GM12878 (cell line): ENCODE measurements at regions not wholly inside any gene's neighbourhood (a gene's known extent, or its start where the extent isn't known, plus 50 kb on each side); places are given as distances from the start of the nearest gene placed in this dataset.

Source experiments
- ATAC-seq: fragments of 200-7000 bp; cut with Tn5 transposase; 3 replicates; pipeline ENCODE4 v1.9.1; 2020; ENCODE audit warnings: mild to moderate bottlenecking, moderate library complexity
- BruUV-seq: library from RNA; stranded (reverse); fragments of 400-500 nt; replicated peaks from 2 replicates; lab custom pipeline; 2021; lab: Mats Ljungman, UMichigan
- CTCF ChIA-PET: fragments of 300-600 bp; sonication (Branson Sonifier 250); formaldehyde crosslinking; extraction: SDS; loops from one replicate; lab custom pipeline; 2021; ENCODE audit warnings: inconsistent platforms; lab: Yijun Ruan, JAX
- POLR2A ChIA-PET: fragments of 350-600 bp; formaldehyde crosslinking; extraction: SDS; loops from one replicate; lab custom pipeline; 2021; ENCODE audit warnings: inconsistent platforms; lab: Charles Lee
- RAD21 ChIA-PET: fragments of 300-600 bp; sonication (Branson Sonifier 250); formaldehyde crosslinking; loops from one replicate; lab custom pipeline; 2023; ENCODE audit warnings: antibody characterized with exemption; ENCODE audit not compliant: unreplicated experiment; lab: Charles Lee
- SMC1A ChIA-PET: fragments of 300-600 bp; sonication (Branson Sonifier 250); formaldehyde crosslinking; loops from one replicate; lab custom pipeline; 2023; ENCODE audit not compliant: unreplicated experiment, uncharacterized antibody; lab: Charles Lee
- DNase-seq: peaks from one replicate; pipeline ENCODE4 v3.0.0-alpha.2; 2011; ENCODE audit warnings: low read depth, low spot score
- FAIRE-seq: peaks from 3 replicates; lab custom pipeline; 2011; peaks lifted over from hg19 to GRCh38; lab: Jason Lieb, UNC
- H2AFZ ChIP-seq: 2 replicates; pipeline ENCODE4 v1.6.0; 2011; ENCODE audit warnings: low read depth, low read length, control low read depth; ENCODE audit not compliant: control insufficient read depth
- H3K27ac ChIP-seq: 2 replicates; pipeline ENCODE4 v1.5.1; 2011; ENCODE audit warnings: control low read depth; ENCODE audit not compliant: control insufficient read depth, insufficient read depth
- H3K27me3 ChIP-seq, 2 experiments: replicated peaks in 1 of 2; 2 replicates each; pipeline versions ENCODE4 v1.6.0 to v1.6.1; 2011; ENCODE audit warnings: low read length in 1 of 2; ENCODE audit not compliant: control insufficient read depth in 2 of 2, insufficient read depth in 2 of 2
- H3K36me3 ChIP-seq, 2 experiments: 2 replicates each; pipeline ENCODE4 v1.5.1; 2011; ENCODE audit warnings: low read length in 1 of 2; ENCODE audit not compliant: control insufficient read depth in 2 of 2, insufficient read depth in 2 of 2
- H3K4me1 ChIP-seq: 2 replicates; pipeline ENCODE4 v1.6.1; 2011; ENCODE audit warnings: mild to moderate bottlenecking, low read length, moderate library complexity, mixed read lengths; ENCODE audit not compliant: control insufficient read depth, insufficient read depth
- H3K4me2 ChIP-seq: 2 replicates; pipeline ENCODE4 v1.6.0; 2011; ENCODE audit warnings: control low read depth; ENCODE audit not compliant: control insufficient read depth, insufficient read depth
- H3K4me3 ChIP-seq: fragments of 200-600 bp; sonication (generic); 2 replicates; pipeline ENCODE4 v1.5.1; 2016
- H3K79me2 ChIP-seq: 2 replicates; pipeline ENCODE4 v1.6.0; 2011; ENCODE audit warnings: low read length; ENCODE audit not compliant: control insufficient read depth, insufficient read depth
- H3K9ac ChIP-seq: 2 replicates; pipeline ENCODE4 v1.8.0; 2011; ENCODE audit warnings: low read length, control low read depth, mixed read lengths; ENCODE audit not compliant: control insufficient read depth, insufficient read depth
- H3K9me3 ChIP-seq: replicated peaks from 3 replicates; pipeline ENCODE4 v1.5.1; 2011; ENCODE audit warnings: mild to moderate bottlenecking, low read length; ENCODE audit not compliant: control insufficient read depth, insufficient read depth
- H4K20me1 ChIP-seq: 2 replicates; pipeline ENCODE4 v1.6.0; 2011; ENCODE audit not compliant: control insufficient read depth, insufficient read depth
- ATF3 ChIP-seq: IDR thresholded peaks from 2 replicates; pipeline ENCODE4 v1.6.1; 2011; ENCODE audit warnings: low read depth, mild to moderate bottlenecking, low read length, moderate library complexity, borderline replicate concordance; ENCODE audit errors: extremely low read depth
- IKZF2 ChIP-seq, 2 experiments: fragments of 450-650 bp; IDR thresholded peaks; 2 replicates each; pipeline ENCODE4 v1.6.1; 2017; ENCODE audit warnings: mild to moderate bottlenecking in 2 of 2, moderate library complexity in 2 of 2
- MEF2B ChIP-seq: fragments of 450-650 bp; IDR thresholded peaks from 2 replicates; pipeline ENCODE4 v1.6.1; 2018; ENCODE audit warnings: mild to moderate bottlenecking, moderate library complexity; ENCODE audit not compliant: partially characterized antibody, poor library complexity, severe bottlenecking
- NFYB ChIP-seq: IDR thresholded peaks from 2 replicates; pipeline ENCODE4 v1.6.1; 2011; ENCODE audit warnings: low read depth, mild to moderate bottlenecking, low read length, improper control_type of control experiment, moderate library complexity; ENCODE audit not compliant: insufficient read depth
- NR2C2 ChIP-seq: IDR thresholded peaks from 2 replicates; pipeline ENCODE4 v1.6.1; 2011; ENCODE audit warnings: borderline replicate concordance, low read depth; ENCODE audit not compliant: control insufficient read depth, insufficient read length
- SREBF2 ChIP-seq: IDR thresholded peaks from 2 replicates; pipeline ENCODE4 v1.6.1; 2012; ENCODE audit warnings: mild to moderate bottlenecking, low read length
- TCF7 ChIP-seq: IDR thresholded peaks from 2 replicates; pipeline ENCODE4 v1.6.1; 2014; ENCODE audit warnings: antibody characterized with exemption, borderline replicate concordance
- ZNF24 ChIP-seq: fragments of 450-650 bp; IDR thresholded peaks from 2 replicates; pipeline ENCODE4 v1.6.1; 2017; ENCODE audit warnings: antibody characterized with exemption, mild to moderate bottlenecking
- ZNF274 ChIP-seq: IDR thresholded peaks from one replicate; pipeline ENCODE4 v1.8.0; 2011; ENCODE audit not compliant: insufficient read length, insufficient read depth
- ZNF384 ChIP-seq: IDR thresholded peaks from 2 replicates; pipeline ENCODE4 v1.6.1; 2012; ENCODE audit warnings: low read depth, mild to moderate bottlenecking, low read length, improper control_type of control experiment, borderline replicate concordance
- WGBS: methylation state at CpG from one replicate; pipeline ENCODE4 v1.1.6; 2016; ENCODE audit warnings: low lambda C conversion rate; ENCODE audit not compliant: insufficient replicate concordance, insufficient coverage; ENCODE audit errors: missing lambda C conversion rate; 5-methylcytosine and 5-hydroxymethylcytosine counted together
- in situ Hi-C: fragments of 300-500 bp; cut with MboI; formaldehyde crosslinking; loops from 9 replicates; pipeline ENCODE4 v1.14.3; 2018; ENCODE audit warnings: mixed read lengths
- intact Hi-C: fragments of 100-400 bp; cut with micrococcal nuclease; formaldehyde crosslinking; loops from one replicate; pipeline ENCODE4 v1.14.2; 2022; ENCODE audit not compliant: unreplicated experiment
- TF ChIP-seq, protein P1 (sequence below): fragments of 450-650 bp; IDR thresholded peaks from 2 replicates; pipeline ENCODE4 v1.6.1; 2017; ENCODE audit warnings: mild to moderate bottlenecking, moderate library complexity

GRCh38 chr12:94717108-94717507 lies 66.8 kb upstream of the TMCC3 start:
- Histone ChIP-seq H2AFZ (no peak overlapping the region), H3K27me3 (no peaks in the 10 kb centered on the region), H3K4me2 (no peak overlapping the region), H4K20me1 (no peaks in the 10 kb centered on the region), H3K9ac (no peak overlapping the region), H3K27ac (no peak overlapping the region), H3K36me3 (peaks cover 0 to 5% of the 10 kb centered on the region in 2 experiments; a peak in 1 of 4 replicates), H3K4me1 (peaks cover 14% of the 10 kb centered on the region), H3K79me2 (peaks cover 22% of the 10 kb centered on the region), H3K9me3 (no peaks in the 10 kb centered on the region), H3K4me3 (no peak overlapping the region)
- no peak for DNase-seq
- ATAC-seq = no peak
- ChIA-PET RAD21 (interaction anchor here (1.2 to 3.0 kb wide), 3 partner anchors 10 to 158 kb away, joined by 3 to 10 read pairs (median 4); no protein-coding TSS in a partner anchor), SMC1A (interaction anchor here (0.8 to 5.4 kb wide), 6 partner anchors 11 to 158 kb away, joined by 3 to 37 read pairs (median 5); no protein-coding TSS in a partner anchor), CTCF (interaction anchor here (0.7 to 1.1 kb wide), 3 partner anchors 9 to 104 kb away, joined by 3 read pairs; no protein-coding TSS in a partner anchor), POLR2A (no interaction called here)
- in situ Hi-C loops (no loop called here), intact Hi-C loops (no loop called here)
- 82% methylated on average over 8 of the region's 8 CpGs for WGBS
- no TSS peak for BruUV-seq
- FAIRE-seq = no peak
- TF ChIP-seq NR2C2 (no peak), MEF2B (no peak), ZNF24 (no peak), SREBF2 (no peak), ZNF384 (no peak)

DNA sequence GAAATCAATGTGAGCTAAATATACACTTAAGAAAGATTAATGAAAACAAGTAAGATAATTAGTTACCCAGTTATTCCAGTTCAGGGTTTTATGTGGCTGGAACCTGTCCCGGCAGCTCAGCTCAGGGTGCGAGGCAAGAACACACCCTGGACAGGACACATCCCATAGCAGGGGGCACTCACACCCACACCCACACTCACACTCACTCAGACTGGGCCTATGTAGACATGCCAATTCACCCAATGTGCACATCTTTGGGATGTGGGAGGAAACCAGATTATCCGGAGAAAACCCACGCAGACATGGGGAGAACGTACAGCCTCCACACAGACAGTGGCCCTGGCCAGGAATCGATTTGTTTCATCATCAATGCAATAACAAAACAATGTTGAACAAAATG lies 66.0 kb upstream of the TMCC3 start:
- intact Hi-C loops = no loop called here
- ATAC-seq (no peak), FAIRE-seq (no peak), DNase-seq (no peak)
- H3K9ac ChIP-seq = no peak overlapping the region
- ChIA-PET SMC1A (interaction anchor here (1.1 to 3.9 kb wide), 3 partner anchors 11 to 95 kb away, joined by 3 to 27 read pairs (median 6); no protein-coding TSS in a partner anchor), RAD21 (interaction anchor here (3.0 kb wide), 1 partner anchor 9 kb away, joined by 10 read pairs; no protein-coding TSS in a partner anchor), CTCF (interaction anchor here (0.6 to 0.8 kb wide), 3 partner anchors 159 to 271 kb away, joined by 3 to 4 read pairs (median 3); no protein-coding TSS in a partner anchor), POLR2A (no interaction called here)
- H2AFZ ChIP-seq = no peak overlapping the region
- peaks cover 22% of the 10 kb centered on the region for H3K79me2 ChIP-seq
- peaks cover 0 to 5% of the 10 kb centered on the region in 2 experiments; a peak in 1 of 4 replicates for H3K36me3 ChIP-seq
- H3K27ac ChIP-seq = no peak overlapping the region
- WGBS = 90% methylated on average over 6 of the region's 6 CpGs
- H3K4me1 ChIP-seq = peaks cover 6% of the 10 kb centered on the region
- TF ChIP-seq NFYB = no peak
- TF ChIP-seq IKZF2 (IDR thresholded peaks at IDR 0.05) = no peak
- no peak for TF ChIP-seq ATF3
- no peak for TF ChIP-seq TCF7
- TF ChIP-seq, protein P1, sequence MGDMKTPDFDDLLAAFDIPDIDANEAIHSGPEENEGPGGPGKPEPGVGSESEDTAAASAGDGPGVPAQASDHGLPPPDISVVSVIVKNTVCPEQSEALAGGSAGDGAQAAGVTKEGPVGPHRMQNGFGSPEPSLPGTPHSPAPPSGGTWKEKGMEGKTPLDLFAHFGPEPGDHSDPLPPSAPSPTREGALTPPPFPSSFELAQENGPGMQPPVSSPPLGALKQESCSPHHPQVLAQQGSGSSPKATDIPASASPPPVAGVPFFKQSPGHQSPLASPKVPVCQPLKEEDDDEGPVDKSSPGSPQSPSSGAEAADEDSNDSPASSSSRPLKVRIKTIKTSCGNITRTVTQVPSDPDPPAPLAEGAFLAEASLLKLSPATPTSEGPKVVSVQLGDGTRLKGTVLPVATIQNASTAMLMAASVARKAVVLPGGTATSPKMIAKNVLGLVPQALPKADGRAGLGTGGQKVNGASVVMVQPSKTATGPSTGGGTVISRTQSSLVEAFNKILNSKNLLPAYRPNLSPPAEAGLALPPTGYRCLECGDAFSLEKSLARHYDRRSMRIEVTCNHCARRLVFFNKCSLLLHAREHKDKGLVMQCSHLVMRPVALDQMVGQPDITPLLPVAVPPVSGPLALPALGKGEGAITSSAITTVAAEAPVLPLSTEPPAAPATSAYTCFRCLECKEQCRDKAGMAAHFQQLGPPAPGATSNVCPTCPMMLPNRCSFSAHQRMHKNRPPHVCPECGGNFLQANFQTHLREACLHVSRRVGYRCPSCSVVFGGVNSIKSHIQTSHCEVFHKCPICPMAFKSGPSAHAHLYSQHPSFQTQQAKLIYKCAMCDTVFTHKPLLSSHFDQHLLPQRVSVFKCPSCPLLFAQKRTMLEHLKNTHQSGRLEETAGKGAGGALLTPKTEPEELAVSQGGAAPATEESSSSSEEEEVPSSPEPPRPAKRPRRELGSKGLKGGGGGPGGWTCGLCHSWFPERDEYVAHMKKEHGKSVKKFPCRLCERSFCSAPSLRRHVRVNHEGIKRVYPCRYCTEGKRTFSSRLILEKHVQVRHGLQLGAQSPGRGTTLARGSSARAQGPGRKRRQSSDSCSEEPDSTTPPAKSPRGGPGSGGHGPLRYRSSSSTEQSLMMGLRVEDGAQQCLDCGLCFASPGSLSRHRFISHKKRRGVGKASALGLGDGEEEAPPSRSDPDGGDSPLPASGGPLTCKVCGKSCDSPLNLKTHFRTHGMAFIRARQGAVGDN = no peak
- no peak for TF ChIP-seq ZNF274
- no peaks in the 10 kb centered on the region for H3K9me3 ChIP-seq
- H3K4me2 ChIP-seq = no peak overlapping the region
- H4K20me1 ChIP-seq = no peaks in the 10 kb centered on the region
- no TSS peak for BruUV-seq
- in situ Hi-C loops = no loop called here
- no peaks in the 10 kb centered on the region for H3K27me3 ChIP-seq
- H3K4me3 ChIP-seq = no peak overlapping the region
